GM12874 (cell line): ENCODE measurements at regions not wholly inside any gene's neighbourhood (a gene's known extent, or its start where the extent isn't known, plus 50 kb on each side); places are given as distances from the start of the nearest gene placed in this dataset.

Experiments used
- TF ChIP-seq, protein P1 (sequence below): IDR thresholded peaks from 2 replicates; pipeline ENCODE4 v1.5.1; 2011; ENCODE audit warnings: low read depth, mild to moderate bottlenecking, control low read depth, low read length, moderate library complexity; ENCODE audit not compliant: insufficient read depth

DNA sequence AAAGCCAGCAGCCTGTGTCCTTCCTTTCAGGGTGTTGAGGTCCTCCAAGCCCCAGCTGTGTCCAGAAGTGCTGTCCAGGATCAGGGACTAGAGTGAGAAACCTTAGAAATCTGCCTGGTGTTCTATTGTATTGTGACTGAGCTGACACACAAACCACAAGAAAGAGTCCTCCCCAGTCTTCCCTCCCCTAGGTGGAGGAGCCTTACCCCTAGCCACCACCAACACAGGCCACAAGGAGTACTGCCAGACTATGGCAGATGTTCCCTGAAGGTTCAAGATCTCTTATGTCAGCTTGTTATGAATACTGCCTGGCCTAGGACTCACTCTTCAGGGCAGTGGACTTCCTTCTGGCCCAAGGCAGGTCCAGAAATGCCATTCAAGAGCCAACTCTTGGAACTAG lies 514.1 kb upstream of the PITX2 start:
- TF ChIP-seq, protein P1, sequence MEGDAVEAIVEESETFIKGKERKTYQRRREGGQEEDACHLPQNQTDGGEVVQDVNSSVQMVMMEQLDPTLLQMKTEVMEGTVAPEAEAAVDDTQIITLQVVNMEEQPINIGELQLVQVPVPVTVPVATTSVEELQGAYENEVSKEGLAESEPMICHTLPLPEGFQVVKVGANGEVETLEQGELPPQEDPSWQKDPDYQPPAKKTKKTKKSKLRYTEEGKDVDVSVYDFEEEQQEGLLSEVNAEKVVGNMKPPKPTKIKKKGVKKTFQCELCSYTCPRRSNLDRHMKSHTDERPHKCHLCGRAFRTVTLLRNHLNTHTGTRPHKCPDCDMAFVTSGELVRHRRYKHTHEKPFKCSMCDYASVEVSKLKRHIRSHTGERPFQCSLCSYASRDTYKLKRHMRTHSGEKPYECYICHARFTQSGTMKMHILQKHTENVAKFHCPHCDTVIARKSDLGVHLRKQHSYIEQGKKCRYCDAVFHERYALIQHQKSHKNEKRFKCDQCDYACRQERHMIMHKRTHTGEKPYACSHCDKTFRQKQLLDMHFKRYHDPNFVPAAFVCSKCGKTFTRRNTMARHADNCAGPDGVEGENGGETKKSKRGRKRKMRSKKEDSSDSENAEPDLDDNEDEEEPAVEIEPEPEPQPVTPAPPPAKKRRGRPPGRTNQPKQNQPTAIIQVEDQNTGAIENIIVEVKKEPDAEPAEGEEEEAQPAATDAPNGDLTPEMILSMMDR: no peak

- TF ChIP-seq, protein P1: no peak
These were observed 520.6 kb upstream of the PITX2 start for GRCh38 chr4:111143510-111143909.

DNA sequence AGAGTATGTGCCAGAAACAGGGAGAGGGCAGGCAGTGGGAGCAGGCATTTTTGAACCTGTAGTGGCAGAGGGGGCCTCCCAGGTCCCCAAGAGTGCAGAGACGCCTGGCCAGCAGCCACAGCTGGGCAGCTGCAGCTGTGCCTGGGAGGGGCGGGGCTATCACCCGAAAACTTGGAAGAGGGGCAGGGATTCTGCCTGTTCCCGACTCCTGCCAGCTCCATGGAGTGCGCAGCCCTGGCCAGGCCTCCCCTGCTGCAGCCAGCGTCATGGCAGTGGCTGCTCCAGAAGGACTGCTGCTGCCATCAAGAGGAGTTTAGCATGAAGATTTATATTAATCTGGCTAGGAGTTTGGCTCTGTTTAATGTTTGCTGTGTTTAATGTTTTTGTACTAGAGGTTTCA lies 532.1 kb upstream of the PITX2 start:
- TF ChIP-seq, protein P1: no peak

- TF ChIP-seq, protein P1: peak; percentile 51
These were observed 541.7 kb upstream of the PITX2 start for GRCh38 chr4:111164556-111164955.

DNA sequence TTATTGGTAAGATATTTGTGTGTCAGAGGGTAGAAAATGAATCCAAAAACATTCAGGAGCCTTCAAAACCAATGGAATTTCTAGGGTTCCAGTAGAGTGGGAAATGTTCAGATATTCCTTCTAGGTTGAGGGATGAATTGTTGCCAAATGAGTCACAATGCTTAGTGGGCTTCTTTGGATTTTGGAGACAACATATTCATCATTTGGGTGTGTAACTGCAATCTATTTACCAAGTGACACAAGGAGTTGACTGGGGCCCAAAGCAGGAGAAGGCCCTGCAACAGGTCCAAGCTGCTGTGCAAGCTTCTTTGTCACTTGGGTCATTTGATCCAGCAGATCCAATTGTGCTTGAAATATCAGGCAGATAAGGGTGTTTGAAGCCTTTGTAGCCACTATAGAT lies 551.5 kb upstream of the PITX2 start:
- TF ChIP-seq, protein P1: no peak

DNA sequence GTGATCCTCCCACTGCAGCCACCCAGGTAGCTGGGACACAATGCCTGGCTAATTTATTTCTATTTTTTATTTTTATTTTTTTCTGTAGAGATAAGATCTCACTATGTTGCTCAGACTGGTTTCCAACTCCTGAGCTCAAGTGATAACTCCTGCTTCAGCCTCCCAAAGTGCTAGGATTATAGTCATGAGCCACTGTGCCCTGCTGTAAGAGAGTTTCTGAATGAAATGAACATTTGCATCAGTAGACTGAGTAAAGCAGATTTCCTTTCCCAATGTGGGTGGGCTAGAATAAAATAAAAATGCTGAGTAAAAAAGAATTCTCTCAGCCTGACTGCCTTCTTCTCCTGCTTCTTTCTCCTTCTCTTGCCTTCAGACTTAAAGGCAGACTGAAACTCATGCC lies 555.4 kb upstream of the PITX2 start:
- TF ChIP-seq, protein P1: no peak

DNA sequence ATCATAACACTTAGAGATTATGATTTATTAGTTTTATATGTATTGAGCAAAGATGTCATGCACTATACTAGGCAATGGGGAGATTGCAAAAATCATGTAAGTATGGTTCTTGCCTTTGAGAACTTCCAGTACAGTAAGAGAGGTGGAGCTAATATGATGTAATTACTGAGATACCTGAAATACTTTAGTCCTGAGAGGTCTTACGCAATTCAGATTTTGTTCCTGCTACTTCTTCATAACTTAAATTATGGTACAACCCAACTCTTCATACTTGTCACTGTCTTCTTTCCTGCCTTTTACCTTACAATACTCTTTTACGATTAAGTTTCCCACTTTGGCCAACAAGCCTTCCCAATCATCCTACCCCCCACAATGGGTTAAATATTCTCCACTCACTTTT lies 564.2 kb upstream of the PITX2 start:
- TF ChIP-seq, protein P1: no peak

GRCh38 chr4:111198446-111198845 lies 575.6 kb upstream of the PITX2 start:
- TF ChIP-seq, protein P1: no peak
